IMR-90 (cell line): ENCODE measurements at regions not wholly inside any gene's neighbourhood (a gene's known extent, or its start where the extent isn't known, plus 50 kb on each side); places are given as distances from the start of the nearest gene placed in this dataset.

ENCODE experiments used
- ATAC-seq: fragments of 200-7000 bp; cut with Tn5 transposase; 2 replicates; pipeline ENCODE4 v1.9.1; 2020; ENCODE audit warnings: low read depth, mild to moderate bottlenecking, moderate library complexity
- BruUV-seq: library from RNA; stranded (reverse); fragments of 400-500 nt; replicated peaks from 2 replicates; lab custom pipeline; 2021; lab: Mats Ljungman, UMichigan
- CTCF ChIA-PET: fragments of 300-600 bp; formaldehyde crosslinking; extraction: SDS; loops from one replicate; lab custom pipeline; 2021; ENCODE audit warnings: antibody characterized with exemption; lab: Yijun Ruan, JAX
- POLR2A ChIA-PET: fragments of 300-600 bp; sonication (Branson Sonifier 250); formaldehyde crosslinking; loops from one replicate; lab custom pipeline; 2022; ENCODE audit warnings: antibody characterized with exemption; ENCODE audit not compliant: unreplicated experiment; lab: Charles Lee
- DNase-seq: peaks from one replicate; pipeline ENCODE4 v3.0.0; 2013
- H2AFZ ChIP-seq: replicated peaks from 2 replicates; pipeline ENCODE3; 2013; ENCODE audit warnings: low read length, mild to moderate bottlenecking; ENCODE audit not compliant: poor library complexity
- H2AK5ac ChIP-seq: 2 replicates; pipeline ENCODE4 v1.6.1; 2013; ENCODE audit warnings: low read depth, low read length, inconsistent platforms
- H2AK9ac ChIP-seq: replicated peaks from 2 replicates; pipeline ENCODE3; 2013; ENCODE audit warnings: mild to moderate bottlenecking, low read depth, low read length, moderate library complexity; ENCODE audit not compliant: poor library complexity
- H2BK120ac ChIP-seq: 2 replicates; pipeline ENCODE4 v1.6.1; 2013; ENCODE audit warnings: low read depth, low read length, inconsistent platforms
- H2BK15ac ChIP-seq: 3 replicates; pipeline ENCODE4 v1.6.1; 2013; ENCODE audit warnings: low read depth, low read length, inconsistent platforms
- H2BK20ac ChIP-seq: 2 replicates; pipeline ENCODE4 v1.6.1; 2013; ENCODE audit warnings: low read depth, mild to moderate bottlenecking, inconsistent platforms, low read length, moderate library complexity
- H2BK5ac ChIP-seq: 2 replicates; pipeline ENCODE4 v1.6.1; 2013; ENCODE audit warnings: mild to moderate bottlenecking, low read depth, low read length, inconsistent platforms; ENCODE audit not compliant: poor library complexity, severe bottlenecking
- H3K14ac ChIP-seq: replicated peaks from 2 replicates; pipeline ENCODE4 v1.6.1; 2013; ENCODE audit warnings: low read depth, low read length, inconsistent platforms
- H3K18ac ChIP-seq: 2 replicates; pipeline ENCODE4 v1.6.1; 2013; ENCODE audit warnings: low read depth, low read length, control low read depth
- H3K23ac ChIP-seq: 2 replicates; pipeline ENCODE4 v1.6.1; 2013; ENCODE audit warnings: low read depth, low read length, inconsistent platforms
- H3K27ac ChIP-seq: 2 replicates; pipeline ENCODE4 v1.5.1; 2013; ENCODE audit warnings: mild to moderate bottlenecking, control low read depth, low read length; ENCODE audit not compliant: insufficient read depth
- H3K27me3 ChIP-seq: 2 replicates; pipeline ENCODE4 v1.6.1; 2013; ENCODE audit warnings: low read length; ENCODE audit not compliant: control insufficient read depth, insufficient read depth
- H3K36me3 ChIP-seq: 2 replicates; pipeline ENCODE4 v1.6.1; 2013; ENCODE audit warnings: low read length, mixed read lengths; ENCODE audit not compliant: control insufficient read depth, insufficient read depth
- H3K4ac ChIP-seq: 2 replicates; pipeline ENCODE4 v1.6.1; 2013; ENCODE audit warnings: low read depth, low read length, inconsistent platforms
- H3K4me1 ChIP-seq: 2 replicates; pipeline ENCODE4 v1.6.1; 2013; ENCODE audit warnings: low read length, mixed read lengths; ENCODE audit not compliant: control insufficient read depth, insufficient read depth
- H3K4me2 ChIP-seq: 2 replicates; pipeline ENCODE4 v1.6.1; 2013; ENCODE audit warnings: low read depth, mild to moderate bottlenecking, control low read depth, low read length, moderate library complexity
- H3K4me3 ChIP-seq: 2 replicates; pipeline ENCODE4 v1.5.1; 2013; ENCODE audit warnings: low read depth, mild to moderate bottlenecking, control low read depth, low read length, moderate library complexity; ENCODE audit not compliant: insufficient read depth
- H3K56ac ChIP-seq: 2 replicates; pipeline ENCODE4 v1.6.1; 2013; ENCODE audit warnings: low read length, inconsistent platforms; ENCODE audit not compliant: insufficient read depth; ENCODE audit errors: extremely low read depth
- H3K79me1 ChIP-seq, 2 experiments: 2 replicates each; pipeline ENCODE4 v1.6.1; 2013; ENCODE audit warnings: low read length in 2 of 2, inconsistent platforms in 1 of 2, low read depth in 1 of 2
- H3K9ac ChIP-seq: 2 replicates; pipeline ENCODE4 v1.6.1; 2013; ENCODE audit warnings: low read depth, low read length, control low read depth
- H3K9me1 ChIP-seq: 2 replicates; pipeline ENCODE4 v1.6.1; 2013; ENCODE audit warnings: low read length, inconsistent platforms; ENCODE audit not compliant: insufficient read depth
- H3K9me3 ChIP-seq: 2 replicates; pipeline ENCODE4 v1.6.1; 2013; ENCODE audit warnings: low read length; ENCODE audit not compliant: control insufficient read depth, insufficient read depth
- H4K20me1 ChIP-seq: 2 replicates; pipeline ENCODE4 v1.6.1; 2013; ENCODE audit warnings: low read length, inconsistent platforms; ENCODE audit not compliant: insufficient read depth
- H4K5ac ChIP-seq: 2 replicates; pipeline ENCODE4 v1.6.1; 2013; ENCODE audit warnings: mild to moderate bottlenecking, low read depth, low read length, control low read depth
- H4K8ac ChIP-seq, 2 experiments: 2 replicates each; pipeline ENCODE4 v1.6.1; 2013; ENCODE audit warnings: low read depth in 2 of 2, low read length in 2 of 2, control low read depth in 1 of 2, inconsistent platforms in 1 of 2
- H4K91ac ChIP-seq: 2 replicates; pipeline ENCODE4 v1.6.1; 2013; ENCODE audit warnings: low read depth, low read length, inconsistent platforms; ENCODE audit not compliant: insufficient read depth
- MAFK ChIP-seq: IDR thresholded peaks from 2 replicates; pipeline ENCODE4 v1.6.1; 2012; ENCODE audit warnings: low read depth, low read length, improper control_type of control experiment
- NFE2L2 ChIP-seq: fragments of 150-350 bp; IDR thresholded peaks from 2 replicates; pipeline ENCODE4 v1.6.1; 2016; ENCODE audit warnings: low read depth, mild to moderate bottlenecking, low read length
- RCOR1 ChIP-seq: IDR thresholded peaks from 2 replicates; pipeline ENCODE4 v1.6.1; 2012; ENCODE audit warnings: mild to moderate bottlenecking, low read length, improper control_type of control experiment; ENCODE audit not compliant: insufficient replicate concordance
- RFX5 ChIP-seq: IDR thresholded peaks from 2 replicates; pipeline ENCODE4 v1.8.0; 2012; ENCODE audit warnings: low read depth, mild to moderate bottlenecking, low read length, moderate library complexity
- WGBS, 2 experiments: methylation state at CpG; one replicate each; pipeline versions ENCODE4 v1.1.5 to v1.1.7; 2013; ENCODE audit warnings: missing lambda C conversion rate in 2 of 2; ENCODE audit not compliant: insufficient read length in 1 of 2; ENCODE audit errors: extremely low coverage in 2 of 2; 5-methylcytosine and 5-hydroxymethylcytosine counted together
- dilution Hi-C: fragments of 300-500 bp; cut with HindIII; formaldehyde crosslinking; loops from one replicate; pipeline ENCODE4 v1.14.3; 2018; ENCODE audit warnings: low sequenced_read_pairs; ENCODE audit not compliant: unreplicated experiment
- in situ Hi-C: fragments of 300-500 bp; cut with MboI; formaldehyde crosslinking; loops from 3 replicates; pipeline ENCODE4 v1.14.3; 2019; ENCODE audit warnings: low sequenced_read_pairs, inconsistent platforms, mixed read lengths
- intact Hi-C: fragments of 100-400 bp; cut with micrococcal nuclease; formaldehyde crosslinking; loops from 2 replicates; pipeline ENCODE4 v1.10.0; 2022
- TF ChIP-seq, protein P1 (sequence below): fragments of 150-350 bp; IDR thresholded peaks from 2 replicates; pipeline ENCODE4 v1.6.1; 2016; ENCODE audit warnings: low read depth, mild to moderate bottlenecking, low read length, moderate library complexity, borderline replicate concordance

DNA sequence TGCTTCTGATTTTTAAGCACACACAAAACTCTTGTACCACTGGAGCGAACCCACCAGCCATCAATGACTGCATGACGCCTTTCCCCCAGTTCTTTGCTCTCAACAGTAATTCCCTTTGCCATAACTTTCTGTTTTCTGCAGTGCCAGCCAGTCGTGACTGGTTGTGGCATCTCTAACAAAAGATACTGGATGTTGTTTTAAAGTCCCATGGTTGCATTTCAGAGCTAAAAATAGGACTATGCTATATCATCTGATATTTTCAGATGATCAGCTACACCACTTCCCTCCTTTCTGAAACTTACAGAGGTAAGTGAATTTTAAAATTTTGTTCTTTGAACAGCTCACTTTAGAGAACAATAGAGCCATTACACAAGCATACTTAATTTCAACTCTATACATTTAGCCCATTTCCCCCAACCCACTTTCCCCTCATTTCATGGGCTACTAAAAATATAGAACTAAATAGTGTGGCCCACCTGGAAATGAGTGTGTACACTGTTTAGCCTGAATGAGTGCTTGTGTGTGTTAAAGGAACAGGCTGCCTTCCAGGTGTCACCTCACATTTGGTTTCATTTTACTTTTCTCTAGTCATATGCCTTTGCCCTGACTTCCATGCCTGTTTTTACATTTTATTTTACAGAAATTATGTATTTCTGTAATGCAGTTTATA lies 136.9 kb upstream of the ZC3H12C start:
- no peak for ATAC-seq
- in situ Hi-C loops (loop anchor here (10.0 to 25.0 kb wide), 2 partner anchors 231 to 419 kb away; no protein-coding TSS in a partner anchor), dilution Hi-C loops (no loop called here)

More for the DNA sequence above, 136.9 kb upstream of the ZC3H12C start:
- no peaks in the 10 kb centered on the region for H4K20me1 ChIP-seq
- H3K14ac ChIP-seq = no peak overlapping the region
- no CpG with 5 or more reads among the region's 3 CpGs for WGBS, 2 experiments
- no peak overlapping the region for H3K18ac ChIP-seq
- intact Hi-C loops = no loop called here
- H2AK5ac ChIP-seq = no peak overlapping the region
- no peaks in the 10 kb centered on the region for H3K4me1 ChIP-seq
- H4K8ac ChIP-seq = no peak overlapping the region
- CTCF ChIA-PET = no interaction called here
- no peak overlapping the region for H3K4me3 ChIP-seq
- H3K23ac ChIP-seq = no peak overlapping the region
- POLR2A ChIA-PET = no interaction called here
- no peaks in the 10 kb centered on the region for H3K9me3 ChIP-seq
- H3K9ac ChIP-seq = no peak overlapping the region
- no peaks in the 10 kb centered on the region for H3K79me1 ChIP-seq
- no peak overlapping the region for H4K5ac ChIP-seq
- H3K4me2 ChIP-seq = peak overlapping the region; percentile 16; the same call in 1 of the 2 replicates
- no peak overlapping the region for H2BK120ac ChIP-seq
- H3K27ac ChIP-seq = no peak overlapping the region
- TF ChIP-seq RCOR1 = no peak
- TF ChIP-seq NFE2L2 = no peak
- TF ChIP-seq MAFK = no peak
- no peak for TF ChIP-seq RFX5
- TF ChIP-seq, protein P1, sequence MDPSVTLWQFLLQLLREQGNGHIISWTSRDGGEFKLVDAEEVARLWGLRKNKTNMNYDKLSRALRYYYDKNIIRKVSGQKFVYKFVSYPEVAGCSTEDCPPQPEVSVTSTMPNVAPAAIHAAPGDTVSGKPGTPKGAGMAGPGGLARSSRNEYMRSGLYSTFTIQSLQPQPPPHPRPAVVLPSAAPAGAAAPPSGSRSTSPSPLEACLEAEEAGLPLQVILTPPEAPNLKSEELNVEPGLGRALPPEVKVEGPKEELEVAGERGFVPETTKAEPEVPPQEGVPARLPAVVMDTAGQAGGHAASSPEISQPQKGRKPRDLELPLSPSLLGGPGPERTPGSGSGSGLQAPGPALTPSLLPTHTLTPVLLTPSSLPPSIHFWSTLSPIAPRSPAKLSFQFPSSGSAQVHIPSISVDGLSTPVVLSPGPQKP = no peak
- H3K56ac ChIP-seq = no peak overlapping the region
- no peak overlapping the region for H4K91ac ChIP-seq
- no peak for DNase-seq
- no peak overlapping the region for H2AK9ac ChIP-seq
- no peaks in the 10 kb centered on the region for H3K9me1 ChIP-seq
- no peaks in the 10 kb centered on the region for H3K27me3 ChIP-seq
- H2BK20ac ChIP-seq = no peak overlapping the region
- no peak overlapping the region for H2AFZ ChIP-seq
- no peak overlapping the region for H2BK15ac ChIP-seq
- no TSS peak for BruUV-seq
- no peak overlapping the region for H2BK5ac ChIP-seq
- no peak overlapping the region for H3K4ac ChIP-seq
- H3K36me3 ChIP-seq = no peaks in the 10 kb centered on the region
